SK-N-MC (cell line): ENCODE measurements at regions not wholly inside any gene's neighbourhood (a gene's known extent, or its start where the extent isn't known, plus 50 kb on each side); places are given as distances from the start of the nearest gene placed in this dataset.

Experiments
- DNase-seq: peaks from one replicate; pipeline ENCODE4 v3.0.0-alpha.2; 2011; ENCODE audit warnings: low read depth, low spot score
- H3K27ac ChIP-seq: fragments of 200-600 bp; sonication (generic); 2 replicates; pipeline ENCODE4 v1.5.1; 2016; ENCODE audit warnings: mixed run types
- H3K36me3 ChIP-seq: fragments of 200-600 bp; sonication (generic); 2 replicates; pipeline ENCODE4 v1.6.1; 2017; ENCODE audit warnings: antibody characterized with exemption, low read length, mixed read lengths; ENCODE audit not compliant: insufficient read depth
- H3K4me3 ChIP-seq: fragments of 200-600 bp; sonication (generic); 2 replicates; pipeline ENCODE4 v1.5.1; 2016
- H3K9ac ChIP-seq: fragments of 200-600 bp; sonication (generic); 2 replicates; pipeline ENCODE4 v1.8.0; 2017; ENCODE audit warnings: mixed run types, mixed read lengths; ENCODE audit not compliant: insufficient read length
- H3K9me3 ChIP-seq: fragments of 200-600 bp; sonication (generic); 2 replicates; pipeline ENCODE4 v1.6.1; 2017; ENCODE audit warnings: low read depth, mild to moderate bottlenecking, antibody characterized with exemption, low read length, moderate library complexity, mixed read lengths
- EZH2 ChIP-seq: fragments of 200-600 bp; sonication (generic); IDR thresholded peaks from one replicate; pipeline ENCODE4 v1.6.1; 2017; ENCODE audit warnings: antibody characterized with exemption
- FOXP2 ChIP-seq: optimal IDR thresholded peaks from 2 replicates; pipeline ENCODE3; 2011; ENCODE audit warnings: mild to moderate bottlenecking, moderate library complexity; ENCODE audit not compliant: insufficient read depth; ENCODE audit errors: extremely low read length, control extremely low read depth
- POLR2AphosphoS5 ChIP-seq: IDR thresholded peaks from 2 replicates; pipeline ENCODE4 v1.6.1; 2012; ENCODE audit warnings: mild to moderate bottlenecking, low read depth, low read length, borderline replicate concordance

GRCh38 chr13:100855151-100855550 is 180.6 kb upstream of the TMTC4 start:
- H3K9ac ChIP-seq: no peak overlapping the region

DNA sequence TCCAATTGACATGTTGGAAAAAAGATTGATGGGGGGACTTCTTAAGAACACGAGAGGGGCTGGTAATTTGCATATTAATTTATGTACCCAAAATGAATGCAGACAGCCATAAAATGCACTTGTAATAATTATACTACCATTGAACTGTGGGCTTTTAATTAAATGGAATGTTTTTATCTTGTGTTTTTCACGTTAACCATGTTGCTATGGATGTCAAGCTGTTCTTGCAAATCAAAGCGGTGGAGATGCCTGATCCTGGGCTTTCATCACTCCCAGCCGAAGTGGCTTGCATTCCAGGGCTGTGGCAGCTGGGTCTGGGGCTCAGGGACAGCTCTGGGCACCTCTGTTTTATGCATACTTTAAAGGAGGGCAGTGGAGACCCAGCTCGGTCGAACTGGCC is 179.4 kb upstream of the TMTC4 start:
- H3K9ac ChIP-seq: no peak overlapping the region
- no peak for TF ChIP-seq FOXP2
- TF ChIP-seq POLR2AphosphoS5: no peak
- TF ChIP-seq EZH2: no peak
- no peaks in the 10 kb centered on the region for H3K36me3 ChIP-seq
- no peak overlapping the region for H3K4me3 ChIP-seq
- H3K27ac ChIP-seq: no peak overlapping the region
- no peak for DNase-seq
- H3K9me3 ChIP-seq: no peaks in the 10 kb centered on the region

More at GRCh38 chr13:100855151-100855550, 180.6 kb upstream of the TMTC4 start:
- no peaks in the 10 kb centered on the region for H3K36me3 ChIP-seq
- no peak for TF ChIP-seq EZH2
- no peak for TF ChIP-seq FOXP2
- TF ChIP-seq POLR2AphosphoS5: no peak
- H3K9me3 ChIP-seq: no peaks in the 10 kb centered on the region
- no peak overlapping the region for H3K4me3 ChIP-seq
- DNase-seq: no peak
- no peak overlapping the region for H3K27ac ChIP-seq

- Histone ChIP-seq H3K9ac (no peak overlapping the region), H3K36me3 (no peaks in the 10 kb centered on the region), H3K4me3 (no peak overlapping the region), H3K27ac (no peak overlapping the region), H3K9me3 (no peaks in the 10 kb centered on the region)
- no peak for TF ChIP-seq POLR2AphosphoS5
- no peak for TF ChIP-seq EZH2
- TF ChIP-seq FOXP2: no peak
- DNase-seq: no peak
These were observed 178.8 kb upstream of the TMTC4 start for GRCh38 chr13:100853434-100853833.

GRCh38 chr13:100852146-100852545 is 177.6 kb upstream of the TMTC4 start:
- DNase-seq: no peak

DNA sequence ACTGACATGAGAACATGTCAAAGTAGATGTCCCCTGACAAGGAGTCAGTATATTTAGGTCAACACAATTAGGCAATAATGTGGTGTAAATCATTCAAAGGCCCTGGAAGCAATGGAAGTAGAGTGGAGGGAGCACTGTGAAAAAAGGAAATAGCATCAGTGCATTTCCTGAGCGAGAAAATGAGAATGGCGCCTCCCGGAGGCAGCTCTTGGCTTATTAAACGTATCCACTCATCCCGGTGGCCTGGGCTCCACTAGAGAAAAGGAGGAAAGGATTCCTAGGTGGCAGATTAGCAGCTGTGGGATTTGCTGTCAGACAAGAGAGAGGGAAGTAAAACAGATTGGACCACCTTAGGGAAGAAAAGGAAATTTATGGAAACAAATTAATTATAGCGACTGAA is 173.7 kb upstream of the TMTC4 start:
- TF ChIP-seq POLR2AphosphoS5: no peak
- TF ChIP-seq FOXP2: no peak
- no peak for TF ChIP-seq EZH2
- no peak for DNase-seq
- no peaks in the 10 kb centered on the region for H3K36me3 ChIP-seq
- H3K9ac ChIP-seq: no peak overlapping the region
- no peak overlapping the region for H3K4me3 ChIP-seq
- H3K9me3 ChIP-seq: no peaks in the 10 kb centered on the region
- H3K27ac ChIP-seq: no peak overlapping the region

More at GRCh38 chr13:100852146-100852545, 177.6 kb upstream of the TMTC4 start:
- Histone ChIP-seq H3K27ac (no peak overlapping the region), H3K36me3 (no peaks in the 10 kb centered on the region), H3K9ac (no peak overlapping the region), H3K4me3 (no peak overlapping the region), H3K9me3 (no peaks in the 10 kb centered on the region)
- TF ChIP-seq POLR2AphosphoS5 (no peak), EZH2 (no peak), FOXP2 (no peak)

GRCh38 chr13:100845128-100845757 is 170.6 kb upstream of the TMTC4 start:
- H3K9ac ChIP-seq: no peak overlapping the region
- no peak overlapping the region for H3K4me3 ChIP-seq
- no peaks in the 10 kb centered on the region for H3K36me3 ChIP-seq
- no peaks in the 10 kb centered on the region for H3K9me3 ChIP-seq
- H3K27ac ChIP-seq: no peak overlapping the region
- DNase-seq: no peak
- TF ChIP-seq POLR2AphosphoS5 (no peak), EZH2 (no peak), FOXP2 (no peak)

DNA sequence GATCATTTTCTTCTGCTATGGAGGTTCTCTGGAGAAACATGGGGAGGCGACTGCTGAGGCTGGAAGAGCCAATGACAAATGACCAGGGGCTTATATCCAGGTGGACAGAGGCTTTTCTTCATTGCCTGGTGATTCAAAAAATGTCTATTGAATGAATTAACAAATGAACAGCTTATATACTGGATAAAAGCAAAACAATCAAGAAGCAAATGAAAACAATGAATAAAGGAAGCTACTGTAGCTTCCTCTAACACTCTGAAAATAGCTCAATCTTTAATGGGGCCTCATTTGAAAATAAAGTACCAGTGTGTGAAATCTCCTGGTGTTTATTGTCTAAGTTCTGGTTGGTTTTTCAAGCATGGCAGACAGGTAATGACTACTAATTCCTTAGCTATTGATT is 167.5 kb upstream of the TMTC4 start:
- H3K9ac ChIP-seq: no peak overlapping the region
- no peak overlapping the region for H3K4me3 ChIP-seq
- TF ChIP-seq POLR2AphosphoS5 (no peak), EZH2 (no peak), FOXP2 (no peak)
- no peak overlapping the region for H3K27ac ChIP-seq
- H3K9me3 ChIP-seq: no peaks in the 10 kb centered on the region
- no peaks in the 10 kb centered on the region for H3K36me3 ChIP-seq
- DNase-seq: no peak

- TF ChIP-seq POLR2AphosphoS5 (no peak), EZH2 (no peak), FOXP2 (no peak)
- Histone ChIP-seq H3K9ac (no peak overlapping the region), H3K27ac (no peak overlapping the region), H3K36me3 (no peaks in the 10 kb centered on the region), H3K9me3 (no peaks in the 10 kb centered on the region), H3K4me3 (no peak overlapping the region)
- no peak for DNase-seq
These were observed 163.8 kb upstream of the TMTC4 start for GRCh38 chr13:100838387-100838786.

DNA sequence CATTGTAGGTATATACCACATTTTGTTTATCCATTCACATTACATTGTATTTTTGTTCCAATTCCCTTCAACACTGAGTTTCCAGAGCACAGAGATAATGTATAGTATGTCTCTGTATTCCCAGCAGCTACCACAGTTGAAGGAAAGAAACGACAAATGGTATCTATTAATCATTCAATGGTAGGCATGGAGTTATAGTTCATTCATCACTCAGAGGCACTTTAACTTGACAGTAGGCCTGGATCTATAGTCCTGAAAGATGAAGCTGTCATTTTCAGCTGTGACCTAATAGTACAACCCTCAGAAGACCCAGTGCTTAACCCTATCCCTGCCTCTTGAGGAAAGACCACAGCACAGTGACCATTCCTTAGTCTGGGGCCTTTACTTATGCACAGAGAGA is 163.0 kb upstream of the TMTC4 start:
- H3K9me3 ChIP-seq: no peaks in the 10 kb centered on the region
- DNase-seq: no peak
- H3K9ac ChIP-seq: no peak overlapping the region
- TF ChIP-seq EZH2: no peak
- no peak for TF ChIP-seq POLR2AphosphoS5
- TF ChIP-seq FOXP2: no peak
- H3K4me3 ChIP-seq: no peak overlapping the region
- H3K27ac ChIP-seq: no peak overlapping the region
- H3K36me3 ChIP-seq: no peaks in the 10 kb centered on the region
